ENCODE measurements at regions not wholly inside any gene's neighbourhood (a gene's known extent, or its start where the extent isn't known, plus 50 kb on each side); places are given as distances from the start of the nearest gene placed in this dataset.

DNA sequence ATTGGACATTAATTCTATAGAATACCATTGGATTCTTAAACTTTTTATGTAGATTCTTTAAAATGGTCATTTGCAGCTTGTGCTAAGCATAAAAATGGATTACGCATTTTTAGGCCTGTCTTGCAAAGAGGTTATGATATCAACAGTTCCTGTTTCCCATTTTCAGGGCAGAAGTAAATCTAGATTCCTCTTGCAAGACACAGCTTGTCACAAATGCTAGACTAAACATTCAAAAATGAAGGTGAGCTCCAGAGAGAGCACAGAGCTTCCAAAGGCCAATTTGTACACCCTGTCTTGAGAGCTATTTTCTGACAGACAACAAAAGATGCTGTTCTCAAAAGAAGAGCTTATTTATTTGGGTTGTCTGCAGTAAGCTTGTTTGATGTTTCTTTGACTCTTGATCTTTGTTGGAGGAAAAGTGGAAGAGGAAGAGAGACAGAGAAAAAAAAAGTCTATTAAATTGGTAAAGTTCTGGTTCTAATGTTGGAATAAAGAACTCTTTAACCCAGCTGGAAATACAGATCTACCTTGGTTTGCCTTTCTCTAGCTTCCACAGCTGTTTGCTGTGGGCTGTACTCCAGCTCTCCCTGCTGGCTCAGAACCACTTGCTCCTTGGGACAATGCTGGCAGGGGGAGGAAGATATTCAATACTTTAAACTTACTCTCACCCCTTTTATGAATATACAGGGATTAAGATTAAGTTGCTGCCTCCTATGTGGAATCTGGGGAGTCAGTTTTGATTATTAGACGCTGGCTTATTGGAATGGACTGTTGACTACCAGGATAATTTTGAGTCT is 651.8 kb downstream of the CDH11 start:
- intact Hi-C loops (cut with DNase I): no loop called here
- Histone ChIP-seq H3K9me3 (no peaks in the 10 kb centered on the region), H3K36me3 (no peaks in the 10 kb centered on the region), H3K27ac (no peak overlapping the region), H3K4me3 (replicated peaks in 1 of 3) (no peak overlapping the region), H3K4me1 (no peaks in the 10 kb centered on the region), H3K27me3 (no peaks in the 10 kb centered on the region)
- TF ChIP-seq POLR2A (IDR thresholded peaks at IDR 0.05): no peak
- TF ChIP-seq, protein P1, sequence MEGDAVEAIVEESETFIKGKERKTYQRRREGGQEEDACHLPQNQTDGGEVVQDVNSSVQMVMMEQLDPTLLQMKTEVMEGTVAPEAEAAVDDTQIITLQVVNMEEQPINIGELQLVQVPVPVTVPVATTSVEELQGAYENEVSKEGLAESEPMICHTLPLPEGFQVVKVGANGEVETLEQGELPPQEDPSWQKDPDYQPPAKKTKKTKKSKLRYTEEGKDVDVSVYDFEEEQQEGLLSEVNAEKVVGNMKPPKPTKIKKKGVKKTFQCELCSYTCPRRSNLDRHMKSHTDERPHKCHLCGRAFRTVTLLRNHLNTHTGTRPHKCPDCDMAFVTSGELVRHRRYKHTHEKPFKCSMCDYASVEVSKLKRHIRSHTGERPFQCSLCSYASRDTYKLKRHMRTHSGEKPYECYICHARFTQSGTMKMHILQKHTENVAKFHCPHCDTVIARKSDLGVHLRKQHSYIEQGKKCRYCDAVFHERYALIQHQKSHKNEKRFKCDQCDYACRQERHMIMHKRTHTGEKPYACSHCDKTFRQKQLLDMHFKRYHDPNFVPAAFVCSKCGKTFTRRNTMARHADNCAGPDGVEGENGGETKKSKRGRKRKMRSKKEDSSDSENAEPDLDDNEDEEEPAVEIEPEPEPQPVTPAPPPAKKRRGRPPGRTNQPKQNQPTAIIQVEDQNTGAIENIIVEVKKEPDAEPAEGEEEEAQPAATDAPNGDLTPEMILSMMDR (IDR thresholded peaks at IDR 0.05): peak in 1 of 6 experiments; percentile 33
- WGBS, 2 donors: 83 to 89% methylated on average over 2 of the region's 2 CpGs
- peak; percentile 3 to 25 for DNase-seq

DNA sequence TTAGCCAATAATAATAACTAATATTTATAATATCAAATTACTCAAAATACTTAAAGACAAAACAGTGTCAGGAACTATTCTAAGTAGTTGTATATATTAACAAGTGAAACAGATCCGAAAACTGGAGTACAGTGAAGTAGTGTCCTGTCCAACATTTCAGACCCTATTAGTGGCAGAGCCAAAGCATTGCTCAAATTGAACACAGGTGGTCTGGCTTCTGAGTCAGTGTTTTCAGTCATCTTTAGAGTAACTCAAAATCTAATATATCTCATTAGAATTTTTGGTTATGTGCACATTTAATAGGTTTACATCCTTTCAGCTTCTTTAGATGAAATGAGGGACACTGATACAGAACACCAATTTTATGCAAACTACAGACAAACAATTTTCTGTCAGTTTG is 652.5 kb downstream of the CDH11 start:
- Histone ChIP-seq H3K27ac (no peak overlapping the region), H3K4me1 (no peaks in the 10 kb centered on the region), H3K4me3 (replicated peaks in 1 of 3) (no peak overlapping the region), H3K9me3 (no peaks in the 10 kb centered on the region), H3K36me3 (no peaks in the 10 kb centered on the region), H3K27me3 (no peaks in the 10 kb centered on the region)
- 89 to 98% methylated on average over 1 of the region's 1 CpG for WGBS, 2 donors
- intact Hi-C loops (cut with DNase I): no loop called here
- TF ChIP-seq, protein P1 (IDR thresholded peaks at IDR 0.05): no peak
- no peak for TF ChIP-seq POLR2A (IDR thresholded peaks at IDR 0.05)
- DNase-seq: no peak

DNA sequence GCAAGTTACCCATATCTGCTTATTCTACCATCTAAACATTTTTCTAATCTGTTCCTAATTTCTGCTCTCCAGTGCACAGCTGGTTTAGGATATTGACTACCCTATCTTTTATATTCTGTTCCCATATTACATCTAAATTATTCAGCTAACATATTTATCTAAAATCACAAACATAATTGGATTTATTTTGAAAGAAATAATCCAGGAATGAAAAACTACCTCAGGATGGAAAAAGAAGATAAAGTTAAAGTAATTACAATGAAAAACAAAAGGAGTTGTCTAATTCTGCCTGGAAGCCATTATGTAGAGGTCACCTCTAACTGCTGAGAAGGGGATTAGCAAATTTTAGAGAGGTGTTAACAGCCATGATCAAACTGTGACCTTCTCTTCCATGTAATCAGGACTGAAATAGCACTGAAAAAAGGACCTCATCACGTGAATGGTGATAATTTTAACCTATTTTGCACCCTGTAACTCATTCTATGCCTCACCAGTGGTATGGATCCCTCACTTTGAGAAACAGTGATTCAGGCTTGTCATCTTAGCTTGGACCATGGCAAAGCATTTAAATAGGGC is 653.3 kb downstream of the CDH11 start:
- no peaks in the 10 kb centered on the region for H3K9me3 ChIP-seq
- no peaks in the 10 kb centered on the region for H3K27me3 ChIP-seq
- intact Hi-C loops (cut with DNase I): no loop called here
- no peaks in the 10 kb centered on the region for H3K4me1 ChIP-seq
- WGBS, 2 donors: 35 to 48% methylated on average over 1 of the region's 1 CpG
- H3K4me3 ChIP-seq (replicated peaks in 1 of 3): no peak overlapping the region
- no peak for DNase-seq
- no peaks in the 10 kb centered on the region for H3K36me3 ChIP-seq
- no peak overlapping the region for H3K27ac ChIP-seq
- TF ChIP-seq, protein P1 (IDR thresholded peaks at IDR 0.05): no peak
- TF ChIP-seq POLR2A (IDR thresholded peaks at IDR 0.05): no peak

DNA sequence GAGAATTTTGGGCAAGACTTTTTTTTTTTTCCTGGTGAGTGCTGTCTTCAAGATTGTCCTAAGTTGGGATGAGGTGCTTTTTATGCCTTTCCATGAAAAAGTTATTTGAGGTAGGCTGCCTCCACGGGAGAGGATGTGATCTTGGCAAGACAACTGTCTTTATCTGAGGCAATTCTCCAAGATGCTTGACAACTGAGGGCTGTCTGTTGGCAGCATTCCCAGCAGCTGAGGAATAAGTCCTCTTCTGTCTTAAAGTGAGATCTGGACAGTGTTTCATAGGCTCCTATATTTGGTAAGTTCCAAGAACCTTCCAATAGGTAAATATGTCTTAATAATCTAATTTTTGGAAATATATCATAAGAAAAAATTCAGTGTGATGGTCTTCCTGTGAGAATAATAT is 662.0 kb downstream of the CDH11 start:
- 9 to 22% methylated on average over 1 of the region's 1 CpG for WGBS, 2 donors
- Histone ChIP-seq H3K4me3 (replicated peaks in 1 of 3) (no peak overlapping the region), H3K27ac (no peak overlapping the region), H3K27me3 (no peaks in the 10 kb centered on the region), H3K9me3 (no peaks in the 10 kb centered on the region), H3K36me3 (no peaks in the 10 kb centered on the region), H3K4me1 (no peaks in the 10 kb centered on the region)
- TF ChIP-seq, protein P1 (IDR thresholded peaks at IDR 0.05): no peak
- no peak for TF ChIP-seq POLR2A (IDR thresholded peaks at IDR 0.05)
- intact Hi-C loops (cut with DNase I): no loop called here
- DNase-seq: peak; percentile 9 to 23

DNA sequence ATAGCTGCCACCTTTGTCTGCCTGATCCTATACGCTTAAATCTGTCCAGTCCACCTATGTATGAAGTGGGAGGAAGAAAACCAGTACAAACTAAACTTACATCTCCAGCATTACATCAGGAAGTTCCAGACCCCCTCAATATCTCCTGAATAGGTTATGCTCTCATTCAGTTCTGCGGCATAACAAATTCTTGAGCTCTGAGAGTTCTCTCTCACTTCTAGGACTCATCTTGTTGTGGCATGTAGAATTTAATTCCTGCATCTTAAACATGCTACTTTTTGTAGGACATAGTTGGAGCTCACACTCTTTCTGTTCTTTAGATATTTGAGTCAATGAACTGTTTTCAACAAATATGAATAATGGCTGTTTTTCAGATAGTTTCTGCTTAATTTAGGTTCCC is 662.5 kb downstream of the CDH11 start:
- H3K27ac ChIP-seq: no peak overlapping the region
- no peaks in the 10 kb centered on the region for H3K4me1 ChIP-seq
- no peaks in the 10 kb centered on the region for H3K36me3 ChIP-seq
- H3K27me3 ChIP-seq: no peaks in the 10 kb centered on the region
- DNase-seq: no peak
- H3K4me3 ChIP-seq (replicated peaks in 1 of 3): no peak overlapping the region
- WGBS, 2 donors: 93 to 97% methylated on average over 2 of the region's 2 CpGs
- intact Hi-C loops (cut with DNase I): no loop called here
- H3K9me3 ChIP-seq: no peaks in the 10 kb centered on the region
- TF ChIP-seq POLR2A (IDR thresholded peaks at IDR 0.05): no peak
- TF ChIP-seq, protein P1 (IDR thresholded peaks at IDR 0.05): no peak

Measured in thyroid gland (tissue), 4 donors.